ENCODE measurements at regions not wholly inside any gene's neighbourhood (a gene's known extent, or its start where the extent isn't known, plus 50 kb on each side); places are given as distances from the start of the nearest gene placed in this dataset.

DNA sequence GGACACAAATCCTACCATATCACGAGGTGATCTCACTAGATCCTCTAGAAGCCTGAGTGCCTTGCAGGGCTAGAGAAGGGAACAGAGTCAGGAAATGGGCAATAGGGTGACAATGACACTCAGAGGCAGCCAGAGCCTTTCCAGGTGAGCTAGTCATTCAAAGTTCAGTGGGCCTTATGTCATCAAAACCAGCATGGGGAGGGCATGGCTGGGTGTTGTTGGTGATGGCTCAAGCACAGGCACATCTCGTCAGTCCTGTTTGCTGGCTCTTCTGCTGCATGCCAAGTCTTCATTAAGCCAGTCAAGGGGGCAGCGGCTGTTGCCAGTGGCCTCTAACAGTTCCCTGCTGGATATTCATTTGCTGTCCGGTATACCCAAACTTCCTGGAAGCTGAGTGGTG is 99.6 kb upstream of the USP24 start:
- no peak for ATAC-seq (replicated peaks in 1 of 2)
- Mint-ChIP-seq H3K4me1 (ENCODE audit: low read depth) (peaks cover 18% of the 10 kb centered on the region), H3K4me3 (no peak overlapping the region), H3K27ac (no peak overlapping the region), H3K9me3 (no peaks in the 10 kb centered on the region), H3K27me3 (ENCODE audit: low read depth) (peaks cover 6% of the 10 kb centered on the region), H3K36me3 (ENCODE audit: insufficient read depth in 2 of 2) (no peaks in the 10 kb centered on the region)
- DNase-seq, result no peak

DNA sequence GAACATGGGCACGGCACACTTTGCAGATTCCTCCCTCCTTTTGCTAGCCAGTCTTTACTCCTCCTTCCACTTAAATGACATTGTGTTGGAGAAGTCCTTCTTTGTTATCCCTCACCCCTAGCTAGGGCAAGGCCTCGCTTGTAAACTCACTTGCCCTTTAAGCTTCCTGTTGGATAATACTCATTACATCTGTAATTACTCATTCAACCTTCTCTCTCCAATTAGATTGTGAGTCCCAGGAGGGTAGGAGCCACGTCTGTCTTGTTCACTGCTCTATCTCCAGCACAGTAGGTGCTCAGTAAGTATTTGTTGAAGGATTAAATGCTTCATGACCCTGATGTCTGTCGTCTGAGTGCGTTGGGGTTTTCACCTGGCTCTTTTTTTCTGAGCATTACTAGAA is 98.7 kb upstream of the USP24 start:
- Mint-ChIP-seq H3K36me3 (ENCODE audit: insufficient read depth in 2 of 2) (no peaks in the 10 kb centered on the region), H3K27ac (no peak overlapping the region), H3K4me1 (ENCODE audit: low read depth) (peaks cover 18% of the 10 kb centered on the region), H3K4me3 (no peak overlapping the region), H3K27me3 (ENCODE audit: low read depth) (peaks cover 6% of the 10 kb centered on the region), H3K9me3 (no peaks in the 10 kb centered on the region)
- ATAC-seq (replicated peaks in 1 of 2) (no peak), DNase-seq (no peak)

DNA sequence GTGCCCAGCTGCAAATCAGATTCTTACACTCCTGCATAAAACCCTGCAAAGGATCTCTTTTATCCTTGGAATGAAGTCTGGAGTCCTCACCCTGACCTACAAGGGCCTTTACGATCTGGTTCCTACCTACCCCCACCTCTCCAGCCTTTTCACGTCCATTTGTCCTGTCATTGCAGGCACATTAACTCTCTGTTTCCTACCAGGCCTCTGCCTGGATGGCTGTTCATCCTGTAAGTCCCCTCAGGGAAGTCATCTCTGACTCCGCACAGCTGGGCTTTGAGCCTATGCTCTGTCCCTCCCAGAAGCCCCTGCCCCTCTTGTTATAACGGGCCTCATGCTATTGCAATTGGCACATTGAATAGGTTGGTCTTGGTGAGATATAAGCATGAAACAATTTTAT is 96.8 kb upstream of the USP24 start:
- no peak for ATAC-seq (replicated peaks in 1 of 2)
- peaks cover 16% of the 10 kb centered on the region for H3K4me1 Mint-ChIP-seq (ENCODE audit: low read depth)
- H3K9me3 Mint-ChIP-seq, result peaks cover 0 to under 1% of the 10 kb centered on the region in 2 donors
- no peak overlapping the region for H3K4me3 Mint-ChIP-seq
- peaks cover 19% of the 10 kb centered on the region for H3K27me3 Mint-ChIP-seq (ENCODE audit: low read depth)
- H3K27ac Mint-ChIP-seq, result no peak overlapping the region
- no peak for DNase-seq
- H3K36me3 Mint-ChIP-seq (ENCODE audit: insufficient read depth in 2 of 2), result no peaks in the 10 kb centered on the region

DNA sequence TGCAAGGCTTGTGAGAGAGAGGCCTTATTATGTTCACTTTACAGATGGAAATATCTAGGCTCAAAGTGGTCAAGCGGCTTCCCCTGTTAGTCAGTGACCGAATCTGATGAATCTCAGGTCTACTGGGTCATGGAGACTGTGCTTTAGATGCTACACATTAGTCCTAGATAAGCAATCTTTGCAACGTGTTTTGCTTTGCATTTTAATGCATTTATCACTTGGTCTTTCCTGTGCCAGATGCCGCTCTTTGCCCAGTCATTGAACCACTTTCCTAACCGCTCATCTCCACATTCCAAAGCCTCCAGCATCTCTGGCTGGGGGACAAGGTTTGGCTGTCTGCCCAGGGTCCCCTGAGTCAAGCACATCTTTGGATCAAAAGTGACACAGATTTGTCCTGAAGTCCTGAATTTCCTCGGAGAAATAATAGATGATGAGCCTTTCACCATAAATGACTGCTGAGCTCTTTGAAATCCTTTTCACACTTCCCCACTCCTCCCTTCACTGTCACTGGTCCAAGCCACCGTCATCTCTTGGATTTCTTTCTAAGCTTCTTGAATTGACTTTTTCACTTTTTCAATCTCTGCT is 96.0 kb upstream of the USP24 start:
- ATAC-seq (replicated peaks in 1 of 2) (peak in 1 of 2 donors; percentile 14), DNase-seq (no peak)
- Mint-ChIP-seq H3K36me3 (ENCODE audit: insufficient read depth in 2 of 2) (no peaks in the 10 kb centered on the region), H3K9me3 (peaks cover 0 to 2% of the 10 kb centered on the region in 2 donors), H3K27me3 (ENCODE audit: low read depth) (peaks cover 23% of the 10 kb centered on the region), H3K4me3 (no peak overlapping the region), H3K27ac (no peak overlapping the region), H3K4me1 (ENCODE audit: low read depth) (peaks cover 14% of the 10 kb centered on the region)

DNA sequence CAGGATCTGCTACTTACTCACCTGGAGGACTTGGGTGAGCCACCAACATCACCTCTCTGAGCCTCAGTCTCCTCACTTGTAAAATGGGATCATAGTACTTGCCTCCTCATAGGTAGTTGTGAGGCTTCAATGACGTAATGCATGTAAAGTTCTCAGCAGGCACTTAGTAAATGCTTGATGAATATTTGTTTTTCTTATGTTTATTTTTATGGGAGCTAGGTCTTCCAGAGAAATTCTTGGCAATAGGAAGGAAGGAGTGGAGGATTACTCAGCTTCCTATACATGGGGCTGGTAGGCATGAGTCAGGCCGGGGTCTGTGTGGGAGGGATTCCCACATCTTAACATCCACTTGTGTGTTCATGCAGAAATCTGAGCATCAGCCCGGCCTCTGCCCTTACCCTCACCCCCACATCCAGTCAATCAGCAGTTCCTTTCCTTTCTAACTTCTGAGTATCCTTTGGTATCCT is 95.4 kb upstream of the USP24 start:
- H3K36me3 Mint-ChIP-seq (ENCODE audit: insufficient read depth in 2 of 2), result no peaks in the 10 kb centered on the region
- H3K4me3 Mint-ChIP-seq, result no peak overlapping the region
- DNase-seq, result peak; percentile 24 to 32

DNA sequence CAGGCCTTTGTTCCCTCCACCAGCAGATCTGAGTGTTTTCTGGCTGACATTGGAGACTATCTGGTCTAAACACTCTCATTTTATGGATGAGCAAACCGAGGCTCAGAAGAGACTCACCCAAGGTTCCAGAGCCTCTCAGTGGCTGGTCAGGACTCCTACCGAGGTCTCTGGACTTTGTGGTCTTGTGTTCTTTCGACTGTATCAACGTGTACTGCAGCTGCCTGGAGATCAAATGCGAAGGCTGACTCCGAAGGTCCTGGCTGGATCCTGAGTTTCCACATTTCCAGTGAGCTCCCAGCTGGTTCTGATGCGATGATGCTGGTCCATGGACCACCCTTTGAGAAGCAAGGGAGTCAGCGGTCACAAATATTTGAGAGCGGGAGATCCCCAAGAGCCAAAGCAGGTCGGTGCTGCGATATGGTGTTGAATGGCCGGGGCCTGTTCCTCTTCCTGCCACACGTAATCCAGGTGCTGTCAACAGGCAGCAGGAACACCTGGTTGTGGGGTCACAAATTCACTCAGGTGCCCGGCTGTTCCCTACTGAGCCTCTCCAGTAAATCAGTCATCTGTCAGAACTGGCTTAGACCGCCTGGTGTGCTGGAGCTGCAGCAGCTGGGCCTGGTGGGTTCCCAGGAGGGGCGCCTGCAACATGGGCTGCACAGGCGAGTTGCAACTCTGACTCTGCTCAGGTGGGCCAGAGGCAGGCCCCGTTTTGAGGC is 94.8 kb upstream of the USP24 start:
- Mint-ChIP-seq H3K4me3 (no peak overlapping the region), H3K4me1 (ENCODE audit: low read depth) (peaks cover 14% of the 10 kb centered on the region), H3K9me3 (peaks cover 2% of the 10 kb centered on the region in 2 donors), H3K27me3 (ENCODE audit: low read depth) (peaks cover 31% of the 10 kb centered on the region), H3K36me3 (ENCODE audit: insufficient read depth in 2 of 2) (peaks cover 0 to 1% of the 10 kb centered on the region in 2 donors), H3K27ac (no peak overlapping the region)
- DNase-seq (no peak), ATAC-seq (replicated peaks in 1 of 2) (no peak)

More for the DNA sequence above, 95.4 kb upstream of the USP24 start:
- ATAC-seq (replicated peaks in 1 of 2), result peak; percentile 51 to 62
- Mint-ChIP-seq H3K27me3 (ENCODE audit: low read depth) (peaks cover 25% of the 10 kb centered on the region), H3K9me3 (peaks cover 0 to 2% of the 10 kb centered on the region in 2 donors), H3K27ac (no peak overlapping the region), H3K4me1 (ENCODE audit: low read depth) (peaks cover 14% of the 10 kb centered on the region)

DNA sequence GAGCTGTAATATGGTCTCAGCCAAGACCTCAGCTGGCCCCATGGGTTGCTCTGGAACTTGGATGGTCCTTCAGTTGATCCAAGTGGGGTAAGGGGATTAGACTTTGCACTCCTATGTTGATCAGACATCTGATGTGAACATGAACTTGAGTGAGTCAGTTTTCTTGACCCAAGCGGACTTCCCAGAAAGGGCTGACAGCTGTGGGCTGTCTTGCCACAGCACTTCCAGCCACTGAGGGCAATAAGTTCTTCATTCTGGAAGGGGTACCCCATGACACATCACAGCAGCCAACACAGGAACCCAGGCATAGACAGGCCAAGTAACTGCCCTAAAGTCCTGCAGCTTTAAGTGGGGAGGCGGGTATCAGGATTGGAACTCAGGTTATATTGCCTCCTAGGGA is 93.9 kb upstream of the USP24 start:
- Mint-ChIP-seq H3K36me3 (ENCODE audit: insufficient read depth in 2 of 2) (peaks cover 0 to 1% of the 10 kb centered on the region in 2 donors), H3K4me1 (ENCODE audit: low read depth) (peaks cover 14% of the 10 kb centered on the region), H3K4me3 (no peak overlapping the region), H3K27ac (no peak overlapping the region), H3K9me3 (peaks cover 2% of the 10 kb centered on the region in 2 donors), H3K27me3 (ENCODE audit: low read depth) (peaks cover 38% of the 10 kb centered on the region)
- peak in 1 of 2 donors; percentile 14 for ATAC-seq (replicated peaks in 1 of 2)
- DNase-seq, result no peak

DNA sequence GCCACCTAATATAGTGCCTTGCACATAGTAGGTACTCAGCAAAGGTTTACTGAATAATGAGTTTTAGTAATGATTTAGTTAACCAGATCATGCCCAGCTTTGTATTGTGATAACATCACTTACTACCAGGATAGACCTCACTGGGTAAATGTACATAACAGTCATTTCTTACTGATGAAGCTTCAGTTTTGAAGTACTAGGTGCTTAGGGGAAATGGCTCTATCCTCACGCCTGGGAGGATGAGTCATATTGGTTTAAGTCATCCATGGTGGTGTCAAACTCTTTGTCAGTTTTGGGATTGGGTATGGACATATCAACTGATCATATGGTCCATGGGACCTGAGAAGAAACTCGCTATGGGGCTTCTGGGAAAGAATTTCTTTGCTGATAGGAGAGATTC is 90.6 kb upstream of the USP24 start:
- H3K27me3 Mint-ChIP-seq (ENCODE audit: low read depth), result peaks cover 50% of the 10 kb centered on the region
- H3K9me3 Mint-ChIP-seq, result peaks cover 2% of the 10 kb centered on the region in 2 donors
- H3K27ac Mint-ChIP-seq, result peak overlapping the region; percentile 47
- peaks cover 0 to 1% of the 10 kb centered on the region in 2 donors for H3K36me3 Mint-ChIP-seq (ENCODE audit: insufficient read depth in 2 of 2)
- peaks cover 5% of the 10 kb centered on the region for H3K4me1 Mint-ChIP-seq (ENCODE audit: low read depth)
- DNase-seq (no peak), ATAC-seq (replicated peaks in 1 of 2) (peak; percentile 76 to 89)
- no peak overlapping the region for H3K4me3 Mint-ChIP-seq

DNA sequence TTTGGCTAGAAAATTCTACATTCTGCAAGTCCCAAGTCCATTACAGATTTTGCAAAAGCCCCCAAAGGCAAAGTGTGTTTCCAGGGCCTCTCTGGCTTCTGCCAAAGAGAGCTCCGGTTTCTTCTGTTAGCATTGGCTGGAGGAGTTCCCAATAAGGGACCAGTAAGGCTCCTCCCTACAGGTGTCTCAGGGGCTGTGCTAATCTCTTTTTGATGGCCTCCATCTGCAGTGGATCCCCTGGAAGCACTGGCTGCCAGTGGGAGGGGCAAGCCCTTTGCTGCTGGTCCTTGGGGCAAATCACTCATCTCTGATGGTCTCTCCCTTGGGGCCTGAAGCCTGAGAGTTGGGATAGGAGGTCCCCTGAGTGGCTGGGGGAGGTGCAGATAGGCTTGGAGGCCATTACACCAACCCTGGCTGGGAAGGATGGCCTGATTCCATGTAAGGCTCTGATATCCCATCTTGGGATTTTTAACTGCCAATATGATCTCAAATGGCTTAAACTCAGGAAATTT is 89.1 kb upstream of the USP24 start:
- Mint-ChIP-seq H3K4me3 (no peak overlapping the region), H3K9me3 (peaks cover 2% of the 10 kb centered on the region in 2 donors), H3K36me3 (ENCODE audit: insufficient read depth in 2 of 2) (peaks cover 0 to 1% of the 10 kb centered on the region in 2 donors), H3K4me1 (ENCODE audit: low read depth) (no peaks in the 10 kb centered on the region), H3K27ac (no peak overlapping the region), H3K27me3 (ENCODE audit: low read depth) (peaks cover 50% of the 10 kb centered on the region)
- DNase-seq, result no peak
- no peak for ATAC-seq (replicated peaks in 1 of 2)

DNA sequence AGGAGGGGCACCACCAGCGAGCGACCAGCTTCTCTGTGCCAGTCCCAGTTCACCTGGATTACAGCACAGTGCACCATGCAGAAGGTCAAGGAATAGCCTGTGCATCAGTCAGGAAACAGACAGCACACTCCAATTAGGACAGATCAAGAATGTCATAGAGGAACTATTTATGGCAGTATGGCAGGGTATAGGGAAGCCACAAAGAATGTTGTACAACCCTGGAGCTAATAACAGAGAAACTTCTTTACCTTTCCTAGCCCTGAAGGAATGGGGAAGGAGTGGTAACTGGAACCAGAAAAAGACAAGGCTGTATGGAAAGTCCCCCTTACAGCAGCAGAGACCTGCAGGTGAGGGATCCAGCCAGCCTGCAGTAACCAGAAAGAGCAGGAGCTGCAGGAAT is 87.8 kb upstream of the USP24 start:
- Mint-ChIP-seq H3K36me3 (ENCODE audit: insufficient read depth in 2 of 2) (peaks cover 0 to 1% of the 10 kb centered on the region in 2 donors), H3K27me3 (ENCODE audit: low read depth) (peaks cover 41% of the 10 kb centered on the region), H3K4me1 (ENCODE audit: low read depth) (no peaks in the 10 kb centered on the region), H3K4me3 (no peak overlapping the region), H3K9me3 (peaks cover 2% of the 10 kb centered on the region in 2 donors), H3K27ac (no peak overlapping the region)
- ATAC-seq (replicated peaks in 1 of 2) (no peak), DNase-seq (no peak)

DNA sequence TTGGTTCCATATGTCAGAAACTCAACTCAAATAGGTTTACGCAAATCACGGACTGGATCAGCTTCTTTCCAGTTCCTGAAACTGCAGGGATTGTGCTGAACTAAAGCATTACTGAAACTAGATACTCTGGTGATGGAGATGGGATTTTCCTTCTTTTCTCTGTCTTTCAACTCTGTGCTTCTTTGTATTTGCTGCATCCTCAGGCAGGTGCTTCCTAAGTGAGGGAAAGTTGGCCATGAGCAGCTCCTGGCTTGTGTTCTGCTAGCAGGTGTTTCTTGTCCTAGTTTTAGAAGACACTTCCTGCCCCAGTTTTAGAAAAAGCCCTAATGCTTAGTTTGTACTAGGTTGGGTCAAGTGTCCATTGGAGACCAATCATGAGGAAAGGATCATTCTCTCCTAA is 86.7 kb upstream of the USP24 start:
- H3K27me3 Mint-ChIP-seq (ENCODE audit: low read depth), result peaks cover 33% of the 10 kb centered on the region
- no peak for DNase-seq
- no peaks in the 10 kb centered on the region for H3K4me1 Mint-ChIP-seq (ENCODE audit: low read depth)
- H3K27ac Mint-ChIP-seq, result no peak overlapping the region
- ATAC-seq (replicated peaks in 1 of 2), result no peak
- no peak overlapping the region for H3K4me3 Mint-ChIP-seq
- H3K9me3 Mint-ChIP-seq, result peaks cover under 1 to 2% of the 10 kb centered on the region in 2 donors
- peaks cover 0 to 1% of the 10 kb centered on the region in 2 donors for H3K36me3 Mint-ChIP-seq (ENCODE audit: insufficient read depth in 2 of 2)

DNA sequence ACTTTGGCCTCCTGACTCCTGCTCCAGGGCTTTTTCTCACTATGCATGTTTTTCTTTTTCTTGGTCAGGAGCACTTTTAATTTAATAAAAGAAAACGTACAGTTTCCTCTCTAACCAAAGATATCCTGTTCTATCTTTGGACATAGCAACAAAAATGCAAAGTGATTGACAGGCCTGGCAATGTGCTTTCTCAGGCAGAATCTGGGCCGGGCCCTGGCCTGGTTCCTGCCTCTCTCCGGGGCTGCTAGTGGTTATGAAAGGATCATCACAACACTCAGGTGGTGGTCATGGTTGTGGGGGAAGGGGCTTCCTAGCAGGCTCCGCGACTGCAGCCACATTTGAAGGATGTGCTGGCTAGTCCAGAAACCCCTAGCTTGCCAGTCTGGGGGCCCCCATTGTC is 85.8 kb upstream of the USP24 start:
- Mint-ChIP-seq H3K9me3 (peaks cover 0 to 3% of the 10 kb centered on the region in 2 donors), H3K27ac (no peak overlapping the region), H3K4me1 (ENCODE audit: low read depth) (no peaks in the 10 kb centered on the region), H3K27me3 (ENCODE audit: low read depth) (peaks cover 27% of the 10 kb centered on the region), H3K4me3 (no peak overlapping the region), H3K36me3 (ENCODE audit: insufficient read depth in 2 of 2) (peaks cover 0 to 1% of the 10 kb centered on the region in 2 donors)
- no peak for DNase-seq
- no peak for ATAC-seq (replicated peaks in 1 of 2)

DNA sequence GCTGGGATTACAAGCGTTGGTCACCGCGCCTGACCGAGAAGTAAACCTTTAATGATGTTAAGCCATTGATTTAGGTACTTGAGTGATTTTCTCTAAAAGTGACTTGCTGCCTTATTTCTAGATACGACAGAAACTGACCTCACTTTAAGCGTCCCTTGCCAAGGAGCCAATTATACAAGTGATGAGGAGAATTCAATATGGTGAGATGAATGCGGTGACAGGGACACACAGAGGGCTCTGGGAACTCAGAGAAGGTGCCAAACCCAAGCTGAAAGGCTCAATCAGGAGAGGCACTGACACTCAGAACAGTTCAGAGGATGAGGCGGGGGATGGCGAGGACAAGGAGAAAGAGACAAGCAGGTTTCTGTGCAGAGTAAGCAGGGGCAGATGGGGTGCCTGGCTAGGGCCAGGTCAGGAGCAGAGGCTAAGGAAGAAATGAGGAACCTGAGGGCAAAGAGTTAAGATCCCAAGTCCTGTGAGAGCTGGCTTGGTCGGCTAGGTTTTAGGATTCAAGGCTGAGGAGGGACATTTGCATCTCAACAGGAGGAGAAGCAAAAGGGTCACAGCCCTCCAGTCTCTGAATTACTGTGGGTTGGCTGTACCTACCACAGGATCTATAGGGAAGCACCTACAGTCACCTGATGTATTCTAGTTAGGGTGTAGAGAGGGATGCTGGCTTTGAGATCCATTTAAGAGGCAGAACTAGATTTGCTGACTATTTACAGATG is 83.2 kb upstream of the USP24 start:
- ATAC-seq (replicated peaks in 1 of 2), result no peak

More for the DNA sequence above, 83.2 kb upstream of the USP24 start:
- Mint-ChIP-seq H3K4me1 (ENCODE audit: low read depth) (no peaks in the 10 kb centered on the region), H3K27me3 (ENCODE audit: low read depth) (peaks cover 16% of the 10 kb centered on the region), H3K27ac (no peak overlapping the region), H3K9me3 (peaks cover 0 to 4% of the 10 kb centered on the region in 2 donors), H3K4me3 (no peak overlapping the region), H3K36me3 (ENCODE audit: insufficient read depth in 2 of 2) (peaks cover 0 to 4% of the 10 kb centered on the region in 2 donors)
- no peak for DNase-seq

Data from activated T-cell treated with anti-CD3 and anti-CD28 coated beads, Interleukin-2, amount 50 U/mL, for 72 hours (primary cell).